SK-N-MC (cell line): ENCODE measurements at regions not wholly inside any gene's neighbourhood (a gene's known extent, or its start where the extent isn't known, plus 50 kb on each side); places are given as distances from the start of the nearest gene placed in this dataset.

Experiments used
- EZH2 ChIP-seq: fragments of 200-600 bp; sonication (generic); IDR thresholded peaks from one replicate; pipeline ENCODE4 v1.6.1; 2017; ENCODE audit warnings: antibody characterized with exemption
- FOXP2 ChIP-seq: optimal IDR thresholded peaks from 2 replicates; pipeline ENCODE3; 2011; ENCODE audit warnings: mild to moderate bottlenecking, moderate library complexity; ENCODE audit not compliant: insufficient read depth; ENCODE audit errors: extremely low read length, control extremely low read depth
- POLR2AphosphoS5 ChIP-seq: IDR thresholded peaks from 2 replicates; pipeline ENCODE4 v1.6.1; 2012; ENCODE audit warnings: mild to moderate bottlenecking, low read depth, low read length, borderline replicate concordance

DNA sequence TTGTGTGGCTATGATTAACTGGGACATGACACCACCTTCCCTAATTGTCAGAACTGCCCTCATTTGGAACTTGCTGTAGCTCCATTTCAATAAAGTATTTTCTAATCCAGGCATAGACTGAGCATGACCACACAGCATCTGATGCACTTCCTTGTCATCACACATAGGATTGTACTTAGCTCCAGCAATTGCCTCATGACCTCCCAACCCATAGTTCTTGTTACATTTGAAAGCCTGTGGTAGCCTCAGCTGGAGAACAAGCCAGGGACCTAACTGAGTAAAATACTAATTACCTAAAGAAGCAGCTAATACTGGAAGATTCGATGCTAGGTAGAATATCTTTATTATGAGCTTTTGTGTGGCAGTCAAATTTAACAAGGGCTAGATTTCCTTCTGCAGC is 187.3 kb upstream of the KIF2B start:
- TF ChIP-seq EZH2: no peak
- TF ChIP-seq POLR2AphosphoS5: no peak
- TF ChIP-seq FOXP2: no peak
